ENCODE measurements at regions not wholly inside any gene's neighbourhood (a gene's known extent, or its start where the extent isn't known, plus 50 kb on each side); places are given as distances from the start of the nearest gene placed in this dataset.

DNA sequence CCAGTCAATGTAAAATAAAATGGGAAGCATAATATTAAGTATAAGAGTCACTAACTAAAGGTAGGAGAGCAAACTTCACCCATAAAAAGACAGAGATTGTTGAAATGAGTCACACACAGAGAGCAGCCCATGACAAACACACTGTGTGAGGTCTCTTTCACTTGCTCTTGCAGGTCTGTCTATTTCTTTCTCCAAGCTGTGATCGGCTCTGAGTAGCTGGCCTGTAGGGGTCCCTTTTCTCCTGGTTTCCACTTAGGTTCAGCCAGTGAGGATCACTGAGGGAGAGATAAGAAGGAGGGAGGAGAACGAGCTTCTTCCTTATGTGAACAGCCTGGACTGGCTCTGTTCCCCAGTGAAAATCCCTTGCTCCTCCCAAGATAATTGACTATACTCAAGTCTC, 133.7 kb upstream of the HS3ST3A1 start:
- Histone ChIP-seq H3K27ac (no peak overlapping the region), H3K4me3 (no peak overlapping the region)

DNA sequence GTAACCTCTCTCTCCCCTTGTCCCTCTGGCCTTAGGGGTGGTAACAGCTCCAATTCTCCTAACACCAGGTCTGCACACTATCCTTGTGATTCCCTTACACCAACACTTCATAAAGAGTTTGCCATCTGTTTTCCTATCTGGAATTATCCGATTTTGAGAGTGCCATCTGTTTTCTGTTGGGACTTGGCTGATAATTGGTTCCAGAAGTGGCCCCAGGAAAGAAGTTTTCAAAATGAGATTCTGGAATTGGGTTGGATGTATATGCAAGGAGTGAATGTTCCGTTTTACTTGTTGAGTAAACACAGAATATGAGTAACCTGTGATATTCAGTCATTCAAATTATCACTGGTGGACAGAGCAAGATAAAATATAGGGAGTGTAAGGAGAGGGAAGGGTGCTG, 134.1 kb upstream of the HS3ST3A1 start:
- Histone ChIP-seq H3K4me3 (no peak overlapping the region), H3K27ac (no peak overlapping the region)

DNA sequence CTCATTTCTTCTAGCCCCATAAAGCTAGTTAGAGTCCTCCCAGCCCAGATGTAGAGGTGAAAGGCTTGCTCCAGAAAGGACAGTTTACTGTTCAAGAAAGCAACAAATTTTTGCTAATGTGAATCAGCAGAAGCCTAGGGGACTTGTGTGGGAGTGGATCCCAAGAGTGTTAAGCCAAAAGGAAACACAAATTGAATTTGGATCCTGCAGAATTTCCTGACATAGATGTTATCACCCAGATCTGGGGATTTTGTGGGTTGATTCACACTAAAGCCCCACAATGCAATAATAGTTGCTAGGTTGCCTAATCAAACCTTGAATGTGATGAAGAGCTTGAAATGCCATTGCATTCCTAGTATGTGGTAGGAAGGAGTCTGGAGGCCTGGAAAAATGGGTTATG, 135.2 kb upstream of the HS3ST3A1 start:
- Histone ChIP-seq H3K4me3 (no peak overlapping the region), H3K27ac (no peak overlapping the region)

GRCh38 chr17:13740686-13741085, 139.0 kb upstream of the HS3ST3A1 start:
- no peak overlapping the region for H3K4me3 ChIP-seq
- no peak overlapping the region for H3K27ac ChIP-seq

DNA sequence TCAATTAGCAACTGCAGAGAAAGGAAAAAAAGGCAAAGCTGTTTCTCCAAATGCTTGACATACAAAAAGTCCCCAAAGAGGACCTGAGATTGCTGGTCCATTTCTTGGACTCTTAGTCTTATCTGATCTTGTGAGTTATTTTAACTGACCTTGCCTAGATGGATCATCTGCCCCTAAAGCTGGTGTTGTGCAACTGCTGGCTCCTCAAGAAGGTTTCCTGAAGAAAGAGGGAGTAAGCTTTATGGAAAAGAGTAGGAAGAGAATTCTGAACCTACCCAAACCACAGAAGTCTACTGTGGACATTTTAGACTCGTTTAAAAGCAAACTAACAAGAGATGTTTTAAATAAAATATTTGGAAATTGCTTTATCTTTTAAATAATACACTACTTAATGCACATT, 140.0 kb upstream of the HS3ST3A1 start:
- no peak overlapping the region for H3K4me3 ChIP-seq
- H3K27ac ChIP-seq = no peak overlapping the region

GRCh38 chr17:13743906-13744305, 142.2 kb upstream of the HS3ST3A1 start:
- H3K27ac ChIP-seq = no peak overlapping the region
- H3K4me3 ChIP-seq = no peak overlapping the region

DNA sequence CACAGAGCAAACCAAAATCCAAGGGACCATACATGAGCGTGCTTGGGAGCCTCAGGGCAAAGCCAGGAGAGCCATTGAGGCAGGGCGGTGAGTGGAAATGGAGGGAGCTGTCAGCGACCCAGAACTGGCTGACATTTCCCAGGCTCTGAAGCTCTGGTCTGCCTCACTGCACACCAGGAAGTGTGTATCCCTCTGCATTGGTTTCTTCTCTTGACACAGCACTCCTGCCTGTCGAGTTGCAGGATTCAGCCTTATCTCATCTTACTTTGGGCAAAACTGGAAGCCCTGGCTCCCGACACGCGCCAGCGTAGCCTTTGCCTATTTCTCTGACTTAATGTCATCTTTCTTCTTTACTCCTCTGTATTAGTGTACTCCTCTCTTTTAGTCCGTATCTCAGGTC, 144.7 kb upstream of the HS3ST3A1 start:
- H3K4me3 ChIP-seq = no peak overlapping the region
- no peak overlapping the region for H3K27ac ChIP-seq

- Histone ChIP-seq H3K4me3 (no peak overlapping the region), H3K27ac (no peak overlapping the region)
Measured at GRCh38 chr17:13749166-13749890, 147.6 kb upstream of the HS3ST3A1 start.

DNA sequence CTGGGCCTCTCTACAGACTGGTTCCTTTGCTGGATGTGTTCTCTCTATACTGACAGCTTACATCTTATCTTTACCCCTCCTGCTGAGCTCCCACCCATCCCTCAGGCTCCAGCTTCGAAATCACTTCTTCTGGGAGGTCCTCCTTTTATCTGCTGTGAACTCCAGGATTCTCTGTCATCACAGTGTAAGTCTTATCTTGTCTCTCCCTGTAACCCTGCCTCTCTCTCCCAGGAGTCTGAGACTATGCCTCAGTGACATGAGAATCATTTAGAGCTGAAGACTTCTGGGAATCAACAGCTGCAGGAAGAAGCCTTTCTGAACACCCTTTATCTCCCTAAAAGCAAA, 148.1 kb upstream of the HS3ST3A1 start:
- no peak overlapping the region for H3K27ac ChIP-seq
- H3K4me3 ChIP-seq = no peak overlapping the region

DNA sequence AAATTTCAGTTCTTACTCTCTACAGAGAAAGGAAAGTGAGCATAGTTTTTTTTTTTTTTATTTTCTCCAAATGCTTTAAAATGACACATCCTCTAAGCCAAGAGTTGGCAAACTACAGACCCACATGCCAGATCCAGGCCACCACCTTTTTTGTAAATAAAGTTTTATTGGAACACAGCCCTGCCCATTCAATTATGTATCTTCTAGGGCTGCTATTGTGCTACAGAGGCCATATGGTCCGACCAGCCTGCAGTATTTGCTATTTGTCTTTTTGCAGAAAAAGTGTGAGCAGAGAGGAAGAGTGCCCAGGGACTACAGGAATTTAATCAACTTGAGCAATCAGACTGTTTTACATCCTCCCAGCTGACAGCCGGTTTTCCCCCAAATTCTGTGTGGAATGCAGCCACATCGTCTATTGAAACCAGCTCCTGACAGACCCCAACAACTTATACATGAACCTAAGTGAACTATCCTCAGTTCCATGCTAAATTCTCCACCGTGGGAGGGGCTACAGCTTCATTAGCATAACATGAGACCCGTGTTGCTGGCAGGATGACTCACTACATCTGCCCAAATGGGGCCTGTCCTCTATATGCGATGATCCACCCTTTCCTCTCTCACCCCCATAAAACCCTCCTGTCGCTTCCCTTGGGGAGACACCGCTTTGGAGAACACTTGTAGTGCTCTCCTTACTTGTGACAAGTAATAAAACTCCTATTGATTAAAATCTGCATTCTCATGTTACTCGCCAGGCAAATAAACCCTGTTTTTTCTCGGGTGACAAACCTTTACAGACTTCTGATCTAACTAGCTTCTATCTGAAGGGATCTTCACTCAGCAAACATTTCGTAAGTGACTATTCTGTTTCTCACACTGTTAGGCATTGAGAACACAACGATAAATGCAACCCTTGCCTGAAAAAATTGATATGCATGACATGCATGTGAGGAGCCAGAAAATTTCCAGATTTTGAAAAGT, 149.4 kb upstream of the HS3ST3A1 start:
- Histone ChIP-seq H3K4me3 (no peak overlapping the region), H3K27ac (no peak overlapping the region)

DNA sequence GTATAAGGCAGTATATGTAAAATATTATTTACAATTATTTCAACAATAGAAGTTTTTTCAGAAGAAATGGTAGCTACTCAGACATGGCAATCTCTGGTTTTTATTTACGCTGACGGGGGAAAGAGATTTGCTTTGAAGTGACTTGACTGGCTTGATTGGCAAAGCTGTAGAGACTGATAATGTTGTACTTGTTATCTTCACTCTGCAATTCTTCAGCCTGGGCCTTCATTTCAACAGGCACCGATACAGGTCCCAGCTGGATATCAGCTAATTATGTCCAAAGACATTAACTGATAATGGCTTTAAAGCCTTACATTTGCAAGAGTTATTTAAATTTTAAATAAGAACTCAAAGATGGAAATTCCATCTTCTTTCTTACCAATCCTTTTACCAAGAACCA, 151.4 kb upstream of the HS3ST3A1 start:
- no peak overlapping the region for H3K27ac ChIP-seq
- no peak overlapping the region for H3K4me3 ChIP-seq

DNA sequence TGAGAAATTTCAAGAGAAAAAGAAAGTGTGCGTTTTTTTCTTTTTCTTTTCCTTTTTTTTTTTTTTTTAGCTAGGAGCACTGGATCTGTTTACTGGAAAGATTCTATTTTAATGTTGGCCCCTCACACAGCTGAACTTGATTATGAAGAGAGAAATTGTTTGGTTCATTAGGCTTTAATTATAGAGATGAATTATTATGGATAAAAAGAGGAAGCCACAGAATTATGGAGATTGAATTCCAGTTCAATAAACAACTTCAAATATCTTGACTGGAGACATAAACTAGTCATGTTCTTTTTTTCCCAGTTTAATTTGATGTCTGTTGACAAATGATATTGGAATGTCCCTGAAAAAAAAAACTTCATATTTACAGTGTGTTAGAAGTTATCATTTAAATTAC, 152.0 kb upstream of the HS3ST3A1 start:
- no peak overlapping the region for H3K27ac ChIP-seq
- no peak overlapping the region for H3K4me3 ChIP-seq

GRCh38 chr17:13755851-13756250, 154.1 kb upstream of the HS3ST3A1 start:
- H3K27ac ChIP-seq = no peak overlapping the region

GRCh38 chr17:13756763-13757162, 155.0 kb upstream of the HS3ST3A1 start:
- H3K4me3 ChIP-seq = no peak overlapping the region
- H3K27ac ChIP-seq = no peak overlapping the region

More at GRCh38 chr17:13755851-13756250, 154.1 kb upstream of the HS3ST3A1 start:
- H3K4me3 ChIP-seq = no peak overlapping the region

DNA sequence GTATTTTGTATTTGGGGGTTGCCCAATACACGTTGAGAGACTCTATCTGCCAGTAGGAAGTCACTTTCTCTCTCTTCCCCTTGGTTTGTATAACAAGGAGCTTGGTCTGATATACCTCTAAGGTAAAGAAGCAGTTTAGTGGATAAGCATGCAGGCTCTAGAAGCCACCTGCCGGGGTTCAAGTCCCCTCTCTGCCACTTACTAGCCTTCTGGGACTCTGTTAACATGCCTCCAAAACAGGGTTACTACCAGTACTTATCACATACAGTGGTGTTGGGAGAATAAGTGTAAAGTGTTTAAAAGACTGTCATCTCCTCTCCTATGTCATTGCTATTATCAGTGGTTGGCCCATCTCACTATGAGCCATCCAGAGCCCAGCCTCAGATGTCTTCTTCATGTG, 156.1 kb upstream of the HS3ST3A1 start:
- H3K4me3 ChIP-seq = no peak overlapping the region
- no peak overlapping the region for H3K27ac ChIP-seq

DNA sequence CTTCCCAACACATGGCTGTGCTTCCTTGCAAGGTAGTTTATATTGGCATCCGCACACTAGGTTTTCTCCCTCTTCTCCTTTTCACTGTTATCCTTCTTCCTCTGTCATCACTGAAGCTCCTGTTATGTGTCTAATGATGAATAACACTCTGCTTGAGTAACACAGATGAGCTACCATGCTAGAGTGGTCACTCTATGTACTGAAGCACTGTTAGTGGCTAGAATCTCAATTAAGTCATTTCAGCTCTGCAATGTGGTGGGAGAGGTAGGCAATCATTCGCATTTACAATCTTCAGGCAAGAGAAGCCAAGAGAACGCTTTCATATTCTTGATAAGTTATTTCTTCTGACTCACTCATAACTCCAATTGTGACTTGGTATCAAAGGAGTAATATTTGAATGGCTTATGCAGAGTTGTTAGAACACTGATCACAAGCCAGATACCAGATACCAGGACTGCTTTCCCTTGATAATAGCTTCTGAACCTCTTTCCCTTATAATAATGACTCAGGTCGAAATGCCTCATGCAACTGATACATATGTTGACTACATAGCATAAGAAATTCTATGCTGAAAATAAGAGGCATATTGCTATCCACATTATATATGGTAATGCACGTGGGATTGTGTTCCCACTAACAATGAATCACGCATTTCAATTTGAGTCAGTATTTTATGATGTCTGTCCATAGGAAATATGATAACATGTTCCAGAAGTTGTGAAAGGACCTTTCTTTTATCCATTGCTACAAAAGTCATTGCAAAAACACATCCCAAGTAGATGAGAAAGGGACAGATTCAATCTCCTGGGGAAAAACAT, 158.0 kb upstream of the HS3ST3A1 start:
- Histone ChIP-seq H3K4me3 (no peak overlapping the region), H3K27ac (no peak overlapping the region)

GRCh38 chr17:13761038-13761603, 159.4 kb upstream of the HS3ST3A1 start:
- Histone ChIP-seq H3K4me3 (no peak overlapping the region), H3K27ac (no peak overlapping the region)

DNA sequence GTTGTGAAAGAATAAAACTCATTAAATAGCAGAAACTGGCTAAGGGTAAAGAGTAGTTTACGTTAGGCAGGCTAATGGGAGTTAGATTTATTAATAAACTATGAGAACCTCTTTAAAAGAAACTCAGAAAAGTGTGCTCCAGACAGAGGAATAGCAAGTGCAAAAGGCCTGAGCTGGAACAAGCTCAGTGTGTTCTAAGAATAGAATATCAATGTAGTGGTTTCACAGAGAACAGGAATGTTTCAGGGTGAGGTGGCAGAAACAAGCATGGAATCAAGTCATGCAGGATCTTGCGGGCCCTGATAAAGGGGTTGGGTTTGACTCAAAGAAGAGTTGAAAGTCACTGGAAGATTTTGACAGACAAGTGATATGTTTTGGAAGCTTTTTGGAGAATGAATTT, 164.0 kb upstream of the HS3ST3A1 start:
- no peak overlapping the region for H3K4me3 ChIP-seq
- no peak overlapping the region for H3K27ac ChIP-seq

DNA sequence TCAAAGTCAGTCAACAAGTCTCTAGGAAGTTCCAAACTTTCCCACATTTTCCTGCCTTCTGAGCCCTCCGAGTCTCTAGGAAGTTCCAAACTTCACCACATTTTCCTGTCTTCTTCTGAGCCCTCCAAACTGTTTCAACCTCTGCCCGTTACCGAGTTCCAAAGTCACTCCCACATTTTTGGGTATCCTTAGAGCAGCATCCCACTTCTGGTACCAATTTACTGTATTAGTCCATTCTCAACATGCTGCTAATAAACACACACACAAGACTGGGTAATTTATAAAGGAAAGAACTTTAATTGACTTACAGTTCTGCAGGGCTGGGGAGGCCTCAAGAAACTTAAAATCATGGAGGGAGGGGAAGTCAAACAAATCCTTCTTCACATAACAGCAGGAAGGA, 169.0 kb upstream of the HS3ST3A1 start:
- no peak overlapping the region for H3K27ac ChIP-seq
- H3K4me3 ChIP-seq = no peak overlapping the region

GRCh38 chr17:13775450-13775849, 173.7 kb upstream of the HS3ST3A1 start:
- peak overlapping the region in 9 of 21 experiments; percentile 37 to 73 (median 48) for H3K27ac ChIP-seq

More at GRCh38 chr17:13775450-13775849, 173.7 kb upstream of the HS3ST3A1 start:
- no peak overlapping the region for H3K4me3 ChIP-seq

Data from skin epidermis (tissue), 12 donors.